ENCODE measurements at regions not wholly inside any gene's neighbourhood (a gene's known extent, or its start where the extent isn't known, plus 50 kb on each side); places are given as distances from the start of the nearest gene placed in this dataset.

- TF ChIP-seq CTCF (IDR thresholded peaks at IDR 0.05 in 8 of 11, conservative IDR thresholded peaks at IDR 0.05 in 3 of 11) (no peak), POLR2AphosphoS5 (IDR thresholded peaks at IDR 0.05) (no peak), POLR2A (IDR thresholded peaks at IDR 0.05) (no peak)
Observed at GRCh38 chr21:35593000-35593502, 467.3 kb downstream of the SETD4 start.

All from spleen (tissue), 7 donors.